ENCODE measurements at regions not wholly inside any gene's neighbourhood (a gene's known extent, or its start where the extent isn't known, plus 50 kb on each side); places are given as distances from the start of the nearest gene placed in this dataset.

DNA sequence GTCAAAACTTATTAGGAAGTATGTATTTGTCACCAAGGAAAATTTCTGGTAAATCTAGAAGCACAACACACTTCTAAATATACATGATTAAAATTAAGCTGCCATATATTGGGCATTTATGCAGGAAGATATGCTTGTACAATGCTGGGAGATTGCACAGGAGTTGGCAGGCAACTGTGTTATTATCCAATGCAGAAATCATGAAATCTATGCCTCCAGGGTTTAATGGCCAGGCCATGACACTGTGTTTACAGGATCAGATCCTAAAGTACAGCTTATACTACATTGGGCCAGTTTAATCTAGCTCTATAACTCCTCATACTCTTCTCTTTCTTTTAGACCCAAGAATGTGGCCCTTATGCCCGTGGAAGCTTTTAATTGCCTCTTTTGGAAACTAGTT is 391.4 kb upstream of the DPH6 start:
- H3K4me3 ChIP-seq (ENCODE audit: low read depth, low read length) = no peak overlapping the region
- no peak for DNase-seq (ENCODE audit: low read depth)
- TF ChIP-seq, protein P1, sequence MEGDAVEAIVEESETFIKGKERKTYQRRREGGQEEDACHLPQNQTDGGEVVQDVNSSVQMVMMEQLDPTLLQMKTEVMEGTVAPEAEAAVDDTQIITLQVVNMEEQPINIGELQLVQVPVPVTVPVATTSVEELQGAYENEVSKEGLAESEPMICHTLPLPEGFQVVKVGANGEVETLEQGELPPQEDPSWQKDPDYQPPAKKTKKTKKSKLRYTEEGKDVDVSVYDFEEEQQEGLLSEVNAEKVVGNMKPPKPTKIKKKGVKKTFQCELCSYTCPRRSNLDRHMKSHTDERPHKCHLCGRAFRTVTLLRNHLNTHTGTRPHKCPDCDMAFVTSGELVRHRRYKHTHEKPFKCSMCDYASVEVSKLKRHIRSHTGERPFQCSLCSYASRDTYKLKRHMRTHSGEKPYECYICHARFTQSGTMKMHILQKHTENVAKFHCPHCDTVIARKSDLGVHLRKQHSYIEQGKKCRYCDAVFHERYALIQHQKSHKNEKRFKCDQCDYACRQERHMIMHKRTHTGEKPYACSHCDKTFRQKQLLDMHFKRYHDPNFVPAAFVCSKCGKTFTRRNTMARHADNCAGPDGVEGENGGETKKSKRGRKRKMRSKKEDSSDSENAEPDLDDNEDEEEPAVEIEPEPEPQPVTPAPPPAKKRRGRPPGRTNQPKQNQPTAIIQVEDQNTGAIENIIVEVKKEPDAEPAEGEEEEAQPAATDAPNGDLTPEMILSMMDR (IDR thresholded peaks at IDR 0.05; ENCODE audit: low read depth, low read length, missing control alignments) = no peak

DNA sequence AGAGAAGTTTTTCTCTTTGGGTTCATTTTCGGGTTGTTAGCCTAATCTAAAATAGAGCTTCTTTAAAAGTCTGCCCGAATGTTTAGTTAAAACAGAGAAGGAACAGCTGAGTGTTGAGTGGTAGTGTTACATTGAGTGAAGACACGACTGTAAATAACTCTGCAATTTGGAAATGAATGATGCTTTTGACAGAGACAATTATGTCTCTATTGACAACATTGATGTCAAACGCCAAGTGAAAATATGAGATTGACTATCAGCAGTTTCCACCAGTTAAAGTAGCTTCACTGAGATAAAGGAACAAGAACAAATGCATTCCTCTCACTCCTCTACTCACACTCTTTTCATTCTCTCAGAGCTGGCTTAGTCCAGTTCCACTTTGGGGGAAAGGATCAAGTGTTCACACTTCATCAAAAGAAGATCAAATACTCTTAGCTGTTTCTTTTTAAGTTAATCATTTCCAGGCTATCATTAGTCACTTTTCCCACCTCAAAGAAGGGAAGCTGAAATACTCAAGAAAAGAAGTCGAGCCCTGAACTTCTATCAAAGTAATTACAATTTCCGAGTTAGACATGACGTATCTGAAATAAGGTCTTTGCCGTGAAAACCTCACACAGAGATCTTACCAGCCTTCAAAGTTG is 399.1 kb upstream of the DPH6 start:
- H3K4me3 ChIP-seq (ENCODE audit: low read depth, low read length) = no peak overlapping the region
- no peak for DNase-seq (ENCODE audit: low read depth)
- TF ChIP-seq, protein P1 (IDR thresholded peaks at IDR 0.05; ENCODE audit: low read depth, low read length, missing control alignments) = no peak

DNA sequence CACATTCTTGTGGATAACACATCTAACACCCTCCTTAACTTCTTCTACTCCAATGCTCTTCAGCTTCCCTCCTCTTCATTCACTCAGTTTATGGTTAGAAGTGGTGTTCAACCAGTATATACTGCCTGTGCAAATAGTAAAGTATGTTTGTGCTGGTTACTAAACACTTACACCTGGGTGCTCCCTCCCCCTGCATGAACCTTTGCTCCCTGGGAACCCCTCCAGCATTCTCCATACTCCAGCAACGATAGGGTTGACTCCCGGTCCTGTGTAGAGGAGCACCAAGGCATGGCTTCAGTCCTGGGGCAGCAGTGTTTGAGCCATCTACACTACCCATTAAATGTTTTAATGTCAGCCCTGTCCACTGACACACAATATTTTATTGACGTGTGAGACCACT is 407.5 kb upstream of the DPH6 start:
- TF ChIP-seq, protein P1 (IDR thresholded peaks at IDR 0.05; ENCODE audit: low read depth, low read length, missing control alignments) = no peak
- DNase-seq (ENCODE audit: low read depth) = no peak
- H3K4me3 ChIP-seq (ENCODE audit: low read depth, low read length) = no peak overlapping the region

DNA sequence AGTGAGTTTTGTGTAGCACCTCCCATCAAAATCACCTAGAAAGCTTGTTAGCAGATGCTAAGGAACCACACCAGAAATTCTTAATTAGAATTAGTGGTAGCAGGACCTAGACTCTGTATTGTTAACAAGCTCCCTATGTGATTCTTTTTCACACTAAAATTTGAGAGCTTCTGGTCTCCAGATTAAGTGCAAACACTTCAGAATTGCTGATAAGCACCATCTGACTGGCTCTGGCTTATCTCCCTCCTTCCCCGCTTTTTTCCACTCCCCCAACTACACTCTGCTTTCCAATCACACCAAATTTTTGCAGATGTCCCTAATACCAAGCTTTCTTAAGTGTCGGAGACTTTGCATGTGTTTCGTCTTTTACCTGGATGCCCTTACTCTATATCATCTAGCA is 410.1 kb upstream of the DPH6 start:
- no peak for DNase-seq (ENCODE audit: low read depth)
- TF ChIP-seq, protein P1 (IDR thresholded peaks at IDR 0.05; ENCODE audit: low read depth, low read length, missing control alignments) = no peak
- no peak overlapping the region for H3K4me3 ChIP-seq (ENCODE audit: low read depth, low read length)

DNA sequence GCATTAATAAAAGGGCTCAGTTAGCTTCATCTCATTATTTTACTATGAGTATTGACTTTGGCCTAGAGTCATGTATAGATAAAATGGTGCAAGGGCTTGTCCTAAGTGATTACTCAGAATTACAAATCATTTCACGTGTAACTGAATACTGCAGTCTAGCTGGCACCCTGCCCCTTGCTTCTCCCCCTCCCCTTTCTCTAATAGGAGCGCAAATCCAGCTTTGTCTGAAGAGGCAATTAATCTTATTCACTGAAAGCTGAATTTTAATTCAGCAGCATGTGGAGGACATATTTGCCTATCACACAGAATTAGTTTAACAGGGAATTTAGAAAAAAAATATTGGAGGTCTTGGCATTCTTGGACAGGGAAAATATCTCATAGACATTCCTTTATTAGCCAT is 412.1 kb upstream of the DPH6 start:
- TF ChIP-seq, protein P1 (IDR thresholded peaks at IDR 0.05; ENCODE audit: low read depth, low read length, missing control alignments) = no peak
- H3K4me3 ChIP-seq (ENCODE audit: low read depth, low read length) = no peak overlapping the region
- no peak for DNase-seq (ENCODE audit: low read depth)

DNA sequence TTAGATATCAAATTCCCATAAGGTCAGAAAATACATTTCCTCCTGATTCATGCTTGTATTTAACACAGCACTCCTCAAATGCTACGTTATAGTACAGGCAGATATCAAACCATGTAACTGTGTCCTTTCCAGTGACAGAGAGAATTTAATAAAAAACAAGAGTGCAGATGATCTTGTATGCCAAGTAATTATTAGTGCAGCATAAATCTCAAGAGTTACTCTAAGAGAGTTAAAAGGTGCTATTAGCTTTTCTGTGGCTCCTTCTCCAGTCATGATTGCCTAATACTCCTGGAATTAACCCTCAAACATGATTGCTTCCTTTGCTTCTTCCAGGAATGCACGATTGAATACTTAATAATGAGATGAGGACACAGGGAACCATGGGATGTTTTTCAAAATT is 413.0 kb upstream of the DPH6 start:
- DNase-seq (ENCODE audit: low read depth) = no peak
- TF ChIP-seq, protein P1 (IDR thresholded peaks at IDR 0.05; ENCODE audit: low read depth, low read length, missing control alignments) = no peak
- no peak overlapping the region for H3K4me3 ChIP-seq (ENCODE audit: low read depth, low read length)

DNA sequence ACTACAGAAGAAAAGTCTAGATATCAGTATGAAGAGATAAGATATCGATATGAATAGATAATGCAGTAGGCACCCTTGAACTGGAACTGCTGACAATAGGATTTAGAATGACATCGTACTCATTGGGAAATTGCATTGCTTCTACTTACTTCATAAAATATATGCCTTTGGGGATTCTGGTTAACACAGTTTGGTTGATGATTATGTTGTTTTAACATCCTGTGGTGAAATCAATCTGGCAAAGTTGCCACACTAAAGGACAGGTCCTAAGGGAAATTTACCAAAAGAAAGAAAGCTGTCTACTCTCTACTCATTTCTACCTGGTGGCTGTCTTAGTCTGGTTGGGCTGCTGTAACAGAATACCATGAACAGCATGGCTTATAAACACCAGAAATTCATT is 417.4 kb upstream of the DPH6 start:
- H3K4me3 ChIP-seq (ENCODE audit: low read depth, low read length) = no peak overlapping the region
- TF ChIP-seq, protein P1 (IDR thresholded peaks at IDR 0.05; ENCODE audit: low read depth, low read length, missing control alignments) = no peak
- no peak for DNase-seq (ENCODE audit: low read depth)
